ENCODE measurements at regions not wholly inside any gene's neighbourhood (a gene's known extent, or its start where the extent isn't known, plus 50 kb on each side); places are given as distances from the start of the nearest gene placed in this dataset.
"Not testable (repeated sequence)": the region's sequence is repeated elsewhere in the genome, so short reads cannot be mapped to it uniquely, and the experiment has no call there.

DNA sequence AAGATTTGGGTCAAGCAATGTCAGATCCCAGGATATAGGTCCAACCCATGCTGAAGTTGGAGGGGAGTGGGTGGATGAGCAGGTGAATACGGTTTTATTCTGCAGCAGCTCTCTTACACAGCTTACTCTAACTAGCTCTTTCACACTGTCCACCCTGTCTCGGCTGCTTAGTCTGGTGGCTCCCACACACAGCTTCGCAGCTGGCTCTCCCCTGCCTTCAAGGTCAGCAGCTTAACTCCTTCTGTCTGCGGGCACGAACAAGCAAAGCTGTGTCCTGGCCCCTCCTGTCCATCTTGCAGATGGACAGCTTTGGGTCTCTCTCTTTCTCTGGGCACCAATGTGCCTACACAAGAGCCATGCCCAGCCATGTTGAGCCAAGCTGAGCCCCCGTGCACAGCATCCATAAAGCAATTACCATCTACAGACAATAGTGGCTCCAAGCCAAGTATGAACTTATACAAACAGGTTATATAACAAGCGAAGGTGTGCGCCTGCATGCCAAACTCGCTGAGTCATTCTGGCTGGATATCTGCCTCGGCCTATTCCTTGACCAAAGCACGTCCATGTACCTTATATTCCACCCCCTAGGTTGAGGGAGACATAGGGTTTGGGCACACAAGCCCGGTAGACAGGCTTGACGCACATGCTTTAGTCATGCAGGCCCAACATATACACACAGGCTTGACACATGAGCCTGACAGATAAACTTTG is 1307.8 kb upstream of the RAG2 start:
- DNase-seq (ENCODE audit: low read depth): no peak

DNA sequence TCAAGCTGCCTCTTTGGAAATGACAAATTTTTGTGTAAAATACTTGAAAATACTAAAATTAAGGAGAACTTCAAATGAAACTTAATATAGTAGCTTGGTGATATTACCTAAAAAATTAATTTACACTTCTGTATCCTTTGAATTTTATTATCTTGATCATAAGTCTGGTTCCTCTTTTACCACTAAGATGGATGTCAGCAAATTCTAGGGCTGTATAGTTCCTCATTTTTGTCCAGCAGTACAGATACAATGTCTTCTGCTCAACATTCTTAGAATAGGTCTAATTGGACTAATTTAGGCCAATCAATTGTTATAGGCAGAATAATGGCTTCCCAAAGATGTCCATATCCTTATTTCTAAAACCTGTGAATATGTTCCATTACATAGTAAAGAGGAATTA is 1298.0 kb upstream of the RAG2 start:
- DNase-seq (ENCODE audit: low read depth): no peak

DNA sequence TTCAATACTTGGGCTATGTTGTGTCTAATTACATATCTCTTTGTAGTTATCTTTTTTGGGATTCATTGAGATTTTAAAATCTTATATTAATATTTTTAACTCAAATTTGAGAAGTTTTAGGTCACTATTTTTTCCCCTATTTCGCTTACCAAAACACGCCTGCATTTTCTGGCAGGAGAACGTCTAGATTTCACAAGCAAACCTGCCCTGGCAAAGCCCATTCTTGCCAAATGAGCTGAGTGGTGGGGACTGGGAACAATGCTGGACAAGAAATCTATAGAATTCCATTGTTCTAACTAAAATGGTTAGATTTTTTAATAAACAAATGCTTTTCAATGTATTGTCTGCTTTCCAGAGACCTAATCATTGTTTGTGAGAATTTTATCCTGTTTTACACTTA is 1283.7 kb upstream of the RAG2 start:
- DNase-seq (ENCODE audit: low read depth): no peak

DNA sequence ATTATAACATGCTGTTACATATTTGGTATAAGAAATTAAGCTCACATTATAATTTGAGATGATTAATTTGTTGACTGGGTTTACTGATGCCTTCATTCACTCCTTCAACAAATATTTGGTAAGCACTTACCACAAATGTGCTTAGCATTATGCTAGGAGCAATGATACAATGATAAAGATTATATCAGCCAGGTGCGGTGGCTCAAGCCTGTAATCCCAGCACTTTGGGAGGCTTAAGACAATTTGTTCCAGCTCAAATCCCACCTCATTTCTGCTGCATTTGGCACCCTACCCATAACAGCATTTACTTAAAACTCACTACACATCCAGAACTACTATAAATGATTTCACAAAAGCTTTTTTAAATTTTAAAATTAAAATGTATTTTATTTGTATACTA is 1263.6 kb upstream of the RAG2 start:
- DNase-seq (ENCODE audit: low read depth): no peak

DNA sequence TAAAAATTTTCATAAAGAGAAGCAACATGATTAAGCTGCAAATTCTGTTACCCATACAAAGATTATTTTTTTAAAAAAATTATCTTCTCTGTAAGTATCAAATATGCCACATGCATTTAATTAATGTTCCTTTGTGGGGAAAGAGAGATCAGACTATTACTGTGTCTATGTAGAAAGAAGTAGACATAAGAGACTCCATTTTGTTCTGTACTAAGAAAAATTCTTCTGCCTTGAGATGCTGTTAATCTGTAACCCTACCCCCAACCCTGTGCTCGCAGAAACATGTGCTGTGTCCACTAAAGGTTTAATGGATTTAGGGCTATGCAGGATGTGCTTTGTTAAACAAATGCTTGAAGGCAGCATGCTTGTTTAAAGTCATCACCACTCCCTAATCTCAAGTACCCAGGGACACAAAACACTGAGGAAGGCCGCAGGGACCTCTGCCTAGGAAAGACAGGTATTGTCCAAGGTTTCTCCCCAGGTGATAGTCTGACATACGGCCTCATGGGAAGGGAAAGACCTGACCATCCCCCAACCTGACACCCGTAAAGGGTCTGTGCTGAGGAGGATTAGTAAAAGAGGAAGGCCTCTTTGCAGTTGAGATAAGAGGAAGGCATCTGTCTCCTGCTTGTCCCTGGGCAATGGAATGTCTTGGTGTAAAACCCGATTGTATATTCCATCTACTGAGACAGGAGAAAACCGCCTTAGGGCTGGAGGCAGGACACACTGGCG is 1260.9 kb upstream of the RAG2 start:
- not testable (repeated sequence) for DNase-seq (ENCODE audit: low read depth)

DNA sequence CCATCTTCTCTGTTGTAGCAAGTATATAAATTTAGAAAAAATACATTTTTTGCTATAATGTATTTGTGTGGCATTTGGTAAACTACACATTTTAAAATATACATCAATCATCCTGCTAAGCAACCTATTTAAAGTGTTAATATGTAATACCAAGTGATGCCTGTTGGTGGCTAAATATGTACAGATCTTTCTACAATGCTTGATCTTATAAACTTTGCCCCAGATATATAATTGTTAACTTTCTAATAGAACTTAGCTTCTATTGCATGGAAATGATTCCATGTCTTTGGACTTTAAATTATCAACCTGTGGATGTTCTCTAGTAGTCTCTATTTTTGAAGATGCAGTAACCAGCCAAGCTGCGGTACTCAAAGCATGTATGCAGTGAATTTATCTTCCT is 1260.4 kb upstream of the RAG2 start:
- no peak for DNase-seq (ENCODE audit: low read depth)

DNA sequence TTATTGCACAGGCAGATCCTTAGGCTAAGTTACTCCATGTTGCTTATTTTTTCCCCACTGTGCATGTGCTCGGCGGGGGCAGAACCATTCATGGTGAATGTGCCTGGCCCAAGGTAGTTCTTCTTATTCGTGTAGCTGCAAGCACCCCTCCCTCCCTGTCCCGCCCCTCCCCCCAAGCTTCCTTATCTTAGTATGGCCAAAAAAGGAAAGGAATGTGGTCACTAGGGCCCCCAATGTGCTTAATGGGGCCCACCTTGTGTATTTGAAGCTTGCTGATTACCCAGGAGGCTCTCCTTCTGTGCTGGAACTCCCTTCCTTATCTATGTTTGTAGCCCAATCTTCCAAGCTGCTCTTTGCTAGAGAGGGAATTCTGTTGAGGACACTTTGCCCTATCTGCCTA is 1259.7 kb upstream of the RAG2 start:
- DNase-seq (ENCODE audit: low read depth): no peak

DNA sequence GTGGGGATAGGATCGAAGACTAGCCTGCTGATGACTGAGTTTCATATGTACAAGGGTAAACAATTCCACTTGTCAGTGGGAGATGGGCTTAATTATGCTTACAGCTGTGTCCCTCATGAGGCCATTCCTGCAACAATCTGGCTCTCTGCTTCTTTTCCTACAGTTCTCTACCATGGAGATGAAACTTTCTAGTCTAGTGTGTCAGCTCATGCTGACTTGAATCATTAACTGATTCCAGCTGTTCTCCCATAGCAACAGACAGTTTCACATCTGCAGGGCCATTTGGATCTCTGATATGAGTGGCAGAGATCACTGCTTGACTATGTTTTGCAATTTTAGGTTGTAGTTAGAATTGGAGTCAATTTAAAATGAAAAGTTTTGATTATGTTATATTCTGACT is 1251.7 kb upstream of the RAG2 start:
- no peak for DNase-seq (ENCODE audit: low read depth)

DNA sequence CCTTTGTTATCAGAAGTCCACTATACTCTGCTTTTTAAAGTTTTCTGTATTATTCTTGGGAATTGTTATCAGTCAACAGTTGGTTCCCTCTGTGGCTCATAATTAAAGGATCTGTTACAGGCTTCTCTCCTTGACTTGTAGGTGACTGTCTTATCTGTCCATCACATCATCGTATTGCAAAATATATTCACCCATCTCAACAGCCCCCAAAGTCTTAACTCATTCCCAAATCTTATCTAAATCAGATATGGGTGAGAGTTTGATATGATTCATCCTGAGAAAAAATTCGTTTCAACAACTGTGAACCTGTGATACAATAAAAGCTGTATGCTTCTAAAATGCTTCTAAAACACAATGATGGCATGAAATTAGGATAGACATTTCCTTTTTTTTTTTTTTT is 1245.6 kb upstream of the RAG2 start:
- no peak for DNase-seq (ENCODE audit: low read depth)

DNA sequence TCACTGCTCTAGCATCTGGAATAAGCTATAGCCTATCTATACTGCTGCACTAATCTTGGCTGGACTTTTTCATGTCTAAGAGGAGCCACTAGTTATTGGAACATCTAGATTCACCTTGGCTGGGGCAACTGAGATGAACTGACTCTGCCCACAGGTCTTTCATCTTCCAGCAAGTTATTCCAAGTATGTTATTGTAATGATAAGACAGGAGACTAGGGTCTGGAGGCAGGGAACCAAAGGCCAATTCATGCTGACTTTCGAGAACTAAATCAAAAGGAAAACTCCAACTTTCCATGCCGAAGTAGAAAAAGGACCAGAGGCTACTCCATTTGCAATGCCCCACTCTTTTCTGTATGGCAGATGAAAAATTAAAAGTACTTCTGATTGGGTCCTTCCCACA is 1243.0 kb upstream of the RAG2 start:
- DNase-seq (ENCODE audit: low read depth): no peak

DNA sequence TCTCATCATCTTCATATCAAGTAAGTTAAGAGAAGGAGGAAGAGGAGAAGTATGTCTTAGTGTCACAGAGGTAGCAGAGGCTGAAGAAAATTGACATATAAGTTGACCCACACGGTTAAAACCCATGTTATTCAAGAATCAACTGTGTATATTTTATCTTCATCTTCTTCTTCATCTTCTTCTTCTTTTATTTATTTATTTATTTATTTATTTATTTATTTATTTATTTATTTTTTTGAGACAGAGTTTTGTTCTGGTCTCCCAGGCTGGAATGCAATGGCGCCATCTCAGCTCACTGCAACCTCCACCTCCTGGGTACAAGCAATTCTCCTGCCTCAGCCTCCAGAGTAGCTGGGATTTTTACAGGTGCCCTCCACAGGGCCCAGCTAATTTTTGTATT is 1242.3 kb upstream of the RAG2 start:
- DNase-seq (ENCODE audit: low read depth): not testable (repeated sequence)

DNA sequence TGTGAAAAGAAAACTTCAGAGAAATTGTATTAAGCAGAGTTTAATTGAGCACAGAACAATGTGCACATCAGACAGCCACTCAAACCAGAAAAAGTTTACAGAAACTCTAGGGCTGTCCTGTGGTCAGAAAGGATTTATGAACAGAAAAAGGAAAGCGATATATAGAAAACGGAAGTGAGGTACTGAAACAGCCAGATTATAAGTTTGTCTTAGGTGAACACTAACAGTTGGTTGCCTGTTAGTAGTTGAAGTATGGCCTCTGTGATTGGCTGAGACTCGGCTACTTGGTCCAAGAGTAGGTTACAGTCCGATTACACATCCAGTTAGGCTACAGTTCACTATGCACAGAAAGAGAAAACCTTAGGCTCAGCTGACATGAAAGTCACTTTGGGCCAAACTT is 1232.5 kb upstream of the RAG2 start:
- DNase-seq (ENCODE audit: low read depth): no peak

DNA sequence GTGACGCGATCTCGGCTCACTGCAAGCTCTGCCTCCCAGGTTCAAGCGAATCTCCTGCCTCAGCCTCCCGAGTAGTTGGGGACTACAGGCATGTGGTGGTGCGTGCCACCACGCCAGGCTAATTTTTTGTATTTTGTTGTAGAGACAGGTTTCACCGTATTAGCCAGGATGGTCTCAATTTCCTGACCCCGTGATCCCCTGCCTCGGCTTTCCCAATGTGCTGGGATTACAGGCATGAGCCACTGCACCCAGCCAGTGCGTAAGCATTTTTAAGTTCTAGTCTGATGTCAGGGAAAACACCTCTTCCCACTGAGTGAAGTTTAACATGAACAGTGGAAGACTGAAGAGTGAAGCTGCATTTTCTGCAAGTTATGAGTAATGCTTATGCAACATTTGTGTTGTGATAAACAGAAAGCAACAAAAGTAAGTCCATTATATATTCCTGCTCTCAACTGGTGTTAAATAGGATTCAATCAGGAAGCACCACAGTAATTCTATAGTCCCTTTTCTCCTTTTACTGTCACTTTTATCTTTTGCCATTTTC is 1219.8 kb upstream of the RAG2 start:
- DNase-seq (ENCODE audit: low read depth): no peak

DNA sequence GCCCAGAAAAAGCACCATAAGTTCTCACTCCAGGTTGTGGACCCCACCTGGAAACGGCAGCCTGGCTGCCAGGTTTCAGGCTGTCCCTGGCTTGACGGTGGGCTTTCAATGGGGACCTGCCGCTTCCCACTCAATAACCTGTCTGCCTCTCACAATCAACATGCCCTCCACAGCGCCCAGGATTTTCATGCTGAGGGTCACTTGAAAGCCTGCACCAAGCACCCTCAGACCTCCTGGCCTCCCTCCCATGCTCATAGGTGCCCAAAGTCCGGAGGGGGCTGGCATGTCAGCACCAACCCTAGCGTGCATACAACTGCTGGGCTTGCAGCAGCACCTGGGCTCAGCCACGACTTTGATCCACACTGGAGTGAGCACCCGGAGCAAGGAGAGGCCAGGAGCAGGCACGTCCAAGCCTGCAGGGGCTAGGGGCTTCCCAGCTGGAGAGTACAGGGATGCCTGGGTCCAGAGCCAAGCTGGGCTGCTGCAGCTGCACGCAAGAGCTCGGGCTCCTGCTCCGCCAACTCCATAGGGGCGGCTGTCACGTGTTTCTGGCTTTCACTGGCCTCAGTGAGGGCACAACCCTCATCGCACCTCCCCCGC is 1214.3 kb upstream of the RAG2 start:
- DNase-seq (ENCODE audit: low read depth): no peak

DNA sequence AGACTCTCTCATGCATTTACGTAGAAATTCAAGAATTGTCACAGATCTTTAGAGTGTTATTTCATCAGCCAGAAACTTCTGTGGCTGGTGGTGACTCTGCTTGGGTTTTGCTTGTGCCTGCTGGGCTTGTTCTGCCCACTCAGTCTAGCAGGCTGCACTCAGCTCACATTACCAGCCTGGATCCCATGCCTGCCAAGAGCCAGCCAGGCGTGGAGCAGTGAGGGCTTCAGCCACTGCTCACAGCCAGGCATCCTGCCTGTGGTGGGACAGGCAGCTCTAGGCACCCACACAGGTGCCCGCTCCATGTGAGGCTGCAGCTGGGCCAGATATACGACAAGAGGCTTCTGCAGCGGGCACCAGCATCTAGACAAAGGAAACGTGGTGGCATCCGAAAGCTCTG is 1213.3 kb upstream of the RAG2 start:
- DNase-seq (ENCODE audit: low read depth): no peak

DNA sequence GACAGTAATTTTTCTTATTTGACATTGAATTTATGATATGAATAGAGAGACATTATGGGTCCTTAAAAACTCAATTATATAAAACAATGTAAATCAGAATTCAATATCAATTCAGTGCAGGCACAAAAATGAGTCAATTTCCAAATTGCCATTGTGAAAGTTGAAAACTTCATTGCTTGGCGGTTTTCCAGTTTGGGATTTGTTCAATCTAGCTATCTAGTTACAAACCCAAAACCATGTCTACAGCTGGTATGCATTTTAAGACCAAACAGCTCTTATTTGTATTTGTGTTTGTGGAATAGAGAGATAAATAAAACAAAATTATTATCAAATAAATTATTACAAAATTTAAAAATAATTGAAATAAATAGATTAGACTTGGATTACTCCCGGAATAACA is 1206.6 kb upstream of the RAG2 start:
- no peak for DNase-seq (ENCODE audit: low read depth)

DNA sequence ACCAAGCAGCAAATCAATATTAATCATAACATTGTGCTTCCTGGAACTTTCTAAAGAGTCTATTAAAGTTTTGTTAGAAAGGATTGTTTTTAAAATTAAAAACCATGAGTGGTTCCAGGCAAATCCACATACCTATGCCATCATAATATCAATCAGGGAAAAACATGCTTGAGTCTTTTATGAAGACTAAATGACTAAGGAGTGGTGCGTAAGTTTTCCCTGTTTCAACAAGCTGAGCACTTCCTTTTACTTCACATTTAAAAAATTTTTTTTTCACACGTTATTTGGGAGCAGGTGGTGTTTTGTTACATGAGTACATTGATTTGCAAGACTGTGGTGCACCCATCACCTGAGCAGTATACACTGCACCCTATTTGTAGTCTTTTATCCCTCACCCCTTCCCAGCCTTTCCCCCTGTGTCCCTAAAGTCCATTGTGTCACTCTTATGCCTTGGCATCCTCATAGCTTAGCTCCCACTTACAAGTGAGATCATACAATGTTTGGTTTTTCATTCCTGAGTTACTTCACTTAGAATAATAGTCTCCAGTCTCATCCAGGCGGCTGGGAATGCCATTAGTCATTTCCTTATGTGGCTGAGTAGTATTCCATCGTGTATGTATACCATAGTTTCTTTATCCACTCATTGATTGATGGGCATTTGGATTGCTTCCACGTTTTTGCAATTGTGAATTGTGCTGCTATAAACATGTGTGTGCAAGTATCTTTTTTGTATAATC is 1190.3 kb upstream of the RAG2 start:
- no peak for DNase-seq (ENCODE audit: low read depth)

DNA sequence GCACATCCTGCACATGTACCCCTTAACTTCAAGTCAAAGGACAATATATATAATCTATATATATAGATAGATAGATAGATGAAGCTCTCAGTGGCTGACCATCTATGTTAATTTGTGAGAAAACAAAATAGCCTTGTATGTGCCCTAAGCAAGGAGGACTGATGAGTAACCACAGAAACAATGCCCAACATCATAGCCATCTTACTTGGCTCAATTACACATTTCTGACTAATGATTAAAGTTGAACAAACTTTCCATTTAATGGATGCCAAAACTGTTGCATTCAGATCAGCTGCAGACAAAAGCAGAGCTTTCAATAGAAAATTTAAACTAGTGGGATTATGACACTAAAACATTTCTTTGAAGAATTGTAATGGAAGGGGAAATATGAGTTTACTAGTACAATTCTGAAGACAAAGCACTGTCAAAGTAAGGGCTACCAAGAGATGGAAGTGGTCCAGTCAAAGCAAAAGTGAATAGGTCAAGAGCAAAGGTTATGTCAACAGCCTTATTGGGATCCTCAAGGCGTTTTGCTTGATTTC is 1188.2 kb upstream of the RAG2 start:
- DNase-seq (ENCODE audit: low read depth): no peak

DNA sequence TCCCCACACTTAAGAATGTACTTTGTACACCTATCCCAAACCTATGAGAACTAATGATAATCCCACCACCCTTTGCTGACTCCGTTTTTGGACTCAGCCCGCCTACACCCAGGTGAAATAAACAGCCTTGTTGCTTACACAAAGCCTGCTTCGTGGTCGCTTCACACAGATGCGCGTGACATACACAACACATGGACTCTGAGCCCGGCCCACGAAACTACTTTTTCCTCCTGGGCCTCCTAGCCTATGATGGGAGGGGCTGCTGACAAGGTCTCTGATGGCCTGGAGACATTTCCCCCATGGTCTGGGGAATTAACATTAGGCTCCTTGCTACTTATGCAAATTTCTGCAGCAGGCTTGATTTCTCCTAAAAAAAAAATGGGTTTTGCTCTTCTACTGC is 1176.4 kb upstream of the RAG2 start:
- no peak for DNase-seq (ENCODE audit: low read depth)

DNA sequence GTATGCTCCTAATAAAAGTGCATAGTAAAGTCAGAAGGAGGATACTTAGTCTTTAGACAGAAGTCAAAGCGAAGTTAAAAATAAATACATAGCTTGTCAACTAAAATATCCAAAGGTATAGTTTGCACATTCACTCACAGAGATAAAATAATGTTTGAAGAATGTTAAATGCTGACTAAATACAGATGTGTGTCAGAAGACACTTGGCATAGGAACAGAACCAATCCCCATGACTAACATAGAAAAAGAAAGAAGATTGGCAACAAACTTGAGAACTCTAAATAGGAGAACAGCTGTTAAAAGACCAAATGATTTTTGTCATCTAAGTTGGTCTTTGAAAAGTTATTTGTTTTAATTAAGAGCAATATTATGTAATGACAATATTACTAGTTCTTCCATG is 1172.1 kb upstream of the RAG2 start:
- no peak for DNase-seq (ENCODE audit: low read depth)

DNA sequence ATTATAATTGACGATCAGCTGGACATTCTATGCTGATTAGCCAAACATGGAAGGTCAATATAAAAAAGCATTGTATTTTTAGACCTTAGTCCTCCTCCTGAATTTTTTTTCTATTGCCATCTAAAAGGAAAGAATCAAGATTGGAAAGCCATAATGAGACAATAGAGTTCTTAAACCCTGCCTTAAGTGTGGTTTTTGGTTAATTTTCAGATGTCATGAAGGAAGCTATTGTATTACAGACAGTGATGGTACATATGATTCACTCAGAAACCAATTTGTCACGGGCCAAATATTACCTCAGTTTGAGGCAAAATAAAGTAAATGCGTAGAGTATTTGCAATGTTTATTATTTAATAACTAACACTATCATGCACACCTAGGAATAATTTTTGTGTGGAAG is 1164.0 kb upstream of the RAG2 start:
- DNase-seq (ENCODE audit: low read depth): no peak

DNA sequence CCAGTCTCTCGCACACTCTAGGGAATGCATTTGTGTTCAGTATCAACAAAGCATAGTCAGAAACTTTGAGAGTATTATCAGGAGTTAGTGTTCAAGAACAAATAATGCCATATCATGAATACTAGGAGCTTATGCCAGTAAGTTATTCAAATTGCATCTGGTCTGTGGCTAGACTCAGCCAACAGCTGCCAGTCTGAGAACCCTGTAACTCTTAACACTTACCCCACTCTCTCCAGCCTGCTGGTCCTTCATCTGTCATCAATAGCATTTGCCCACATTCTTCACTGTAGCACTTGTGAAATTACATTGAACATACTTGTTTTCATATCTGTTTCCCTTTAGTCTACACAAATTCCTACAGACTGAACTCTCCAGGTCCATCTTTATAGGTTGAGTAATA is 1157.5 kb upstream of the RAG2 start:
- no peak for DNase-seq (ENCODE audit: low read depth)
